Body of pancreas (tissue), 4 donors: ENCODE measurements at regions not wholly inside any gene's neighbourhood (a gene's known extent, or its start where the extent isn't known, plus 50 kb on each side); places are given as distances from the start of the nearest gene placed in this dataset.

ENCODE experiments used
- POLR2A ChIP-seq, 3 donors: fragments of 450-650 bp; IDR thresholded peaks; one replicate each; pipeline ENCODE4 v1.6.1; 2016; ENCODE audit warnings: antibody characterized with exemption in 3 of 3, mild to moderate bottlenecking in 2 of 3
- TF ChIP-seq, protein P1 (sequence below), 7 experiments: fragments of 450-650 bp in 4 of 7; fragments of 200-600 bp in 3 of 7; sonication (generic) in 3 of 7; IDR thresholded peaks; one replicate each; pipeline ENCODE4 v1.5.1; 2016 to 2019; ENCODE audit warnings: antibody characterized with exemption in 7 of 7

DNA sequence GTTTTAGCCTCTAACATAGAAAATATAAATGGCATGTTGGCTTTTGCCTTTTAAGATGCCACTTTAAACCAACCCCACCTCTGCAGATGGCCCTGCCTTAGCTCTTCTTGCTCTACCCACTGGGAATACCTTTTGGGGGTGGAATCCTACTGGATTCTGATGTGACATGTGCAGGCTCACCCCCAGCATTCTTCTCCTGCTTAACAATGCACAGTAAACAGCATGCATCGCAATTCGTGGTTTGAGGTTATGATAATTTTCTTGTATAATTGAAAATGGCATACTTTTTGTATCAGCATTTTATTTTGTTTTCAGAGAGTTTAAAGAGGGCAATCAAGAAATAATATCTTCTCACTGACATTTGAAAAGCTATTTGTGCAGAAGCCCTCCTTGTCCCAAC lies 167.9 kb downstream of the AREG start:
- no peak for TF ChIP-seq POLR2A (IDR thresholded peaks at IDR 0.05)
- TF ChIP-seq, protein P1, sequence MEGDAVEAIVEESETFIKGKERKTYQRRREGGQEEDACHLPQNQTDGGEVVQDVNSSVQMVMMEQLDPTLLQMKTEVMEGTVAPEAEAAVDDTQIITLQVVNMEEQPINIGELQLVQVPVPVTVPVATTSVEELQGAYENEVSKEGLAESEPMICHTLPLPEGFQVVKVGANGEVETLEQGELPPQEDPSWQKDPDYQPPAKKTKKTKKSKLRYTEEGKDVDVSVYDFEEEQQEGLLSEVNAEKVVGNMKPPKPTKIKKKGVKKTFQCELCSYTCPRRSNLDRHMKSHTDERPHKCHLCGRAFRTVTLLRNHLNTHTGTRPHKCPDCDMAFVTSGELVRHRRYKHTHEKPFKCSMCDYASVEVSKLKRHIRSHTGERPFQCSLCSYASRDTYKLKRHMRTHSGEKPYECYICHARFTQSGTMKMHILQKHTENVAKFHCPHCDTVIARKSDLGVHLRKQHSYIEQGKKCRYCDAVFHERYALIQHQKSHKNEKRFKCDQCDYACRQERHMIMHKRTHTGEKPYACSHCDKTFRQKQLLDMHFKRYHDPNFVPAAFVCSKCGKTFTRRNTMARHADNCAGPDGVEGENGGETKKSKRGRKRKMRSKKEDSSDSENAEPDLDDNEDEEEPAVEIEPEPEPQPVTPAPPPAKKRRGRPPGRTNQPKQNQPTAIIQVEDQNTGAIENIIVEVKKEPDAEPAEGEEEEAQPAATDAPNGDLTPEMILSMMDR (IDR thresholded peaks at IDR 0.05) = no peak
